Left kidney (tissue), 1 donor: ENCODE measurements at regions not wholly inside any gene's neighbourhood (a gene's known extent, or its start where the extent isn't known, plus 50 kb on each side); places are given as distances from the start of the nearest gene placed in this dataset.
A peak's percentile ranks its signal among the peaks of the same experiment; 100 is the strongest.
"Not testable (repeated sequence)": the region's sequence is repeated elsewhere in the genome, so short reads cannot be mapped to it uniquely, and the experiment has no call there.

Experiments
- DNase-seq: peaks from one replicate; pipeline ENCODE4 v3.0.0-alpha.2; 2013

- DNase-seq: no peak
Observed at GRCh38 chr12:65684906-65685305, 139.4 kb upstream of the HMGA2 start.

GRCh38 chr12:65685514-65685913 lies 138.8 kb upstream of the HMGA2 start:
- DNase-seq: no peak

GRCh38 chr12:65689508-65689907 lies 134.8 kb upstream of the HMGA2 start:
- no peak for DNase-seq

- DNase-seq: no peak
Observed at GRCh38 chr12:65690477-65690876, 133.8 kb upstream of the HMGA2 start.

GRCh38 chr12:65694130-65694529 lies 130.2 kb upstream of the HMGA2 start:
- DNase-seq: no peak

- no peak for DNase-seq
Observed at GRCh38 chr12:65695113-65695865, 129.0 kb upstream of the HMGA2 start.

GRCh38 chr12:65696227-65696626 lies 128.1 kb upstream of the HMGA2 start:
- no peak for DNase-seq

- no peak for DNase-seq
Observed at GRCh38 chr12:65699251-65699650, 125.0 kb upstream of the HMGA2 start.

- DNase-seq: no peak
Observed at GRCh38 chr12:65703176-65703575, 121.1 kb upstream of the HMGA2 start.

GRCh38 chr12:65705380-65705876 lies 118.9 kb upstream of the HMGA2 start:
- no peak for DNase-seq

GRCh38 chr12:65707051-65707450 lies 117.2 kb upstream of the HMGA2 start:
- no peak for DNase-seq

GRCh38 chr12:65712260-65713004 lies 111.9 kb upstream of the HMGA2 start:
- no peak for DNase-seq

- DNase-seq: no peak
Observed at GRCh38 chr12:65715961-65716360, 108.3 kb upstream of the HMGA2 start.

GRCh38 chr12:65720136-65721130 lies 103.8 kb upstream of the HMGA2 start:
- DNase-seq: no peak

- no peak for DNase-seq
Observed at GRCh38 chr12:65721541-65722190, 102.6 kb upstream of the HMGA2 start.

- DNase-seq: no peak
Observed at GRCh38 chr12:65725376-65725775, 98.9 kb upstream of the HMGA2 start.

- no peak for DNase-seq
Observed at GRCh38 chr12:65728455-65728847, 95.8 kb upstream of the HMGA2 start.

- DNase-seq: peak; percentile 44
Observed at GRCh38 chr12:65728848-65729793, 95.2 kb upstream of the HMGA2 start.

GRCh38 chr12:65731771-65732170 lies 92.5 kb upstream of the HMGA2 start:
- DNase-seq: no peak

- not testable (repeated sequence) for DNase-seq
Observed at GRCh38 chr12:65733643-65734042, 90.6 kb upstream of the HMGA2 start.

GRCh38 chr12:65734226-65734625 lies 90.1 kb upstream of the HMGA2 start:
- no peak for DNase-seq
